GM18873 (cell line): ENCODE measurements at regions not wholly inside any gene's neighbourhood (a gene's known extent, or its start where the extent isn't known, plus 50 kb on each side); places are given as distances from the start of the nearest gene placed in this dataset.
"Not testable (repeated sequence)": the region's sequence is repeated elsewhere in the genome, so short reads cannot be mapped to it uniquely, and the experiment has no call there.

Experiments
- ATAC-seq: cut with Tn5 transposase; IDR thresholded peaks from one replicate; pipeline ENCODE4 v1.9.1; 2021; ENCODE audit warnings: mild to moderate bottlenecking, moderate library complexity, moderate number of reproducible peaks; ENCODE audit not compliant: unreplicated experiment, low FRiP score

DNA sequence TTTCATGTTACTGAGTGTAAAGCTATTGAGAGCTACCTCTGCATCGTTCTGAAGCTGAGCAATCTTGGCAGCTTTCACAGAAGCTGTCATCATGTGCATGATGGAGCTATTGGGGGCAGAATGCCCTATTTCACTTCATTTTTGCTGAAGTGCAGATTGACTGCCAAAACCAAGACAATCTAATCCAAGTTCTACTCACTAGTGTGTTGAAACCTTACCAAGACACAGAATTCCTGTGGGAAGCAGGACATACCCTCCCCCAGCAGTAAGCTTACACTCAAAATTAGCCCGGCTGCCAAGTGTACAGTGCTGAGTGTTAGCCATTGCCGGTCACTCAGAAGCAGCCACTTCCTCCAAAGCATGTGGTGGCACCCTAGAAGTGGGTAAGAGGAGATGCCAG lies 177.3 kb upstream of the TENT5A start:
- ATAC-seq: no peak

DNA sequence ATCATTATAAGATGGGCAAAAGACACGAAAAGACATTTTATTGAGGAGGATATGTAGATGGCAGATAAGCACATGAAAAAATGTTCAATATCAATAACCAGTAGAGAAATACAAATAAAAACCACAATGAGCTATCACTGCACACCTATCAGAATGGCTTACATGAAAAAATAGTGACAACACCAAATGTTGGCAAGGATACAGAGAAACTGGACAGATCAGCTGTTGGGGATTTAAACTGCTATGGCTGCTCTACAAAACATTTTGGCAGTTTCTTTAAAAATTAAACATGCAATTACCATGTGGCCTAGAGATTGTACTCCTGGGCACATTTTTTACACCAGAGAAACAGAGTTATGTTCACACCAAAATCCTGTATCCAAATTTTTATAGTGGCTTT lies 172.7 kb upstream of the TENT5A start:
- no peak for ATAC-seq

DNA sequence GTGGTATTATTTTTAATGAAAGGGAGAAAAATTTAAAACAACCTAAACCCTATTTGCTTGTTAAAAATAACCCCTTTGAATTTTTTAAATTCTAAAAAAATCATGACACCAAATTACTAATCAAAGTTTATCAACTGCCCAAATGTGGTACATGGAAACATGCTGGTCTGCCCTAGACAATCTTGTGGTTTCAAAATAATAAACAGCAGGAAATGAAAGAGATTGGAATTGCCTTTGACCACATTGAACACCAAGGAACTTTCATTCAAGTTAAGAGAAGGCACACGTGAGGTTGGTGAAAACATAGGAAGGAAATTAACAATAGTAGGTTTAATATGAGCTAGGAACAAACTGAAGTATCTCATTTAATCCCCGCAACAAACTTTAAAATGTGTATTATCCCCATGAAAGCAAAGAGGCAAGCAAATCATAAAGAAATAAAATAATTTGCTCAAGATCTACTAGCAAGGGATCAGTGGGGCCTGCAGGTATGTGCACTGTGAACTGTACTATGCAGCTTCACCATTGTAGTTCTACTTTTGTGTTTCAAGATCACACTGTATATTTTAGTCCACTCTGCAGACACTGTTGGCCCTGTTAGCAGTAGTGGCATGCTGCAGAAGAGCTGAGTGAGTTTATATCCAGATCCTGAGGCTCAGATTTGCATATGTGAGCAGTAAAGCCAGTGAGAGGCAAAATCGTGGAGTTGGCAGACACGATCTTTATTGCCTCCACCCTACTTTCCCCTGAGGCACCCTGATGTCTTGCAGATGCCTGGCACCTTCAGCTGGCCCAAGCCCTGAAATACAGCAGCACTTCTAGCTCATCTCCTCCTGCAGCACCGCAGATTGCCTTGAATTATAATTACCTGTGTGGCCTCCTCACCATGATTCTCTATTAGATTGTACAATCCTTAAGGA lies 157.8 kb upstream of the TENT5A start:
- no peak for ATAC-seq

DNA sequence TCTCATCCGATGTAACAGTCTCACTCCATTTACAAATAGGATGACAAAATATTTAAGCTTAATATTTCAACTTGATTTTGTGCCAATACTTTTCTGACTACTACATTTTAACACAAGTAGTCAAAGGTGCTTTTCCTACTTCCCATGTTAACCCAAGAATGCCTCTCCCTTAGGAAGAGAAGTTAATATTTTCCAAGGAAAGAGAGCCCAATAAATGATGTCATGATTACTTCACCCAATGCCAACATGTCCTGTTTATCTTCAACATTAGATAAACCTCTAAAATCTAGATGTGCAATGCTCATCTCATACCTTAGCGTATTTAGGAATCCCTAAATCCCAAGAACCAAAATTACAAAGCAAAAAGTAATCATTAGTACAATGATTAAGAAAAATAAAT lies 156.7 kb upstream of the TENT5A start:
- no peak for ATAC-seq

DNA sequence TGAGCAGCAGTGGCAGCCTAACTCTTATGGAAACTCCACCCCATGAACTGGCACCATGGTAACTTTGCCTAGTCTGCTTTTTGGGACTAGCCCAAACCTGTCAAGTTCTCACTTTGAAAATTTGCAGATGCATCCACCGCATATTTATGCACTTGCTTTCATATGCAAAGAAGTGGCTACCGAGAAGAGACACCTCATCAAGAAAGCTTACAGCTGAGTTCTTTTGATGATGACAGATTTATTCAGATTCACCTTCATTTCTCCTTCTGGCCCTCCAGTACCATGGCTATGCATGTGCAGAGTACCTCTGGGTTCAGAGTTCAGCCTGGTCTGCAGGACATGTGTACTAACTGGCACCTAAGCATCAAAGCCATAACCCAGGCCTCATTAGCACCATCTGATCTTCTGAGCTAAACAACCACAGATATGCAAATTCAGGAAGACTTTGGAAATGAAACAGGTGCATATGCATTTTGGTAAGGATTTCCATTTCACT lies 154.3 kb upstream of the TENT5A start:
- ATAC-seq: no peak

DNA sequence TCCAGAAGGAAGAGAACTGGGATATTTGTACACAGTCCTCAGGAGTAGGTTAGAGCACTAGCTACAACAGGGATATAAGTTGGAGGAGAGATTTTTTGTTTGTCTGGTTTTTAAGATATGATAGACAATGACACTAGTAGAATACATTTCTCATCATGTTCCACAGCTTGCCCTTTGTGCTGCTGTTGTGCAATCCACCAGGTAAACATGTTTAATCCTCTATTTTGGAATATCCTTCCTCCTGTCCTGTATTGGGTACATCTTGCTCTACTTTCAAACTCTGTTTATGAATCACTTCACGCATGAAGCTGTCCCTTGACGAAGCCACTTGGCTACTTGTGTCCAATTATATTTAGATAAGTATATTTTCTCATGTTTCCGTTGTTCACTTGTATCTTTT lies 153.6 kb upstream of the TENT5A start:
- ATAC-seq: no peak

DNA sequence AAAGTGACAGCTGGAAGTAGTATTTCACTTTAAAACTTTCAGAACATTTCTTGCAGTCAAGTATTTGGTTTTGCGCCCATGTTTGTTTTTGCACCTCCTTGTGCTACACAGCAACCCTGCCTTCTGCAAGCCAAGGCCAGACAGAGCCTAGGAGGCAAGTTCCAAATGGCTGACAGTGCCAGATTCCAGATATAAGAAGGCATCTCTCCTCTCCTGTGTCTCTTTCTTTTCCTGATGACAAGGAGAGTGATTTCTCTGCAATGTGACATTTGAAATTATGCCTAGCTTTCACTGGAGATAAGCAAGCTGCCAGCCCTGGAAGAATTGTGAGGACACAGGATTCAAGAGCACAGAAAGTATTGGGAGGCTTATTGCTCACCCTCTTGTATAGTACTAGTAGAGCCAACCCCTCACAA lies 149.1 kb upstream of the TENT5A start:
- ATAC-seq: no peak

DNA sequence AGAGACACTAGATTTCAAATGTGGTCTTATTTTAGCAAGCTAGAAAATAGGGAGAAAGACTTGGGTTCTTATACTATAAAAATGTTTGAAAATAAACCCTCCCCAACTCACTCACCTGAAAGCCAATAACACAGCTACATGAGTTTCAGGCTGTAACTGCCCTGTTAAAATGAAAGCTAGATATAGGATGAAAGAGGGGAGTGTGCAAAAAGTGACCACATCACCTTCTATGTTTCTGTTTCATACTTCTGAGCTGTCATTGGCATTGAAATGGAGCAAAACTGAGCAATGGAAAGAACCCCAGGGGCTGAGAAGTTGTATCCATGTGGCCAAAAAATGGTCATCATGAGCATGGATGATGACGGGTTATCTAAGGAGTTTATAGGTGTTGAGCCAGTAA lies 148.1 kb upstream of the TENT5A start:
- no peak for ATAC-seq

DNA sequence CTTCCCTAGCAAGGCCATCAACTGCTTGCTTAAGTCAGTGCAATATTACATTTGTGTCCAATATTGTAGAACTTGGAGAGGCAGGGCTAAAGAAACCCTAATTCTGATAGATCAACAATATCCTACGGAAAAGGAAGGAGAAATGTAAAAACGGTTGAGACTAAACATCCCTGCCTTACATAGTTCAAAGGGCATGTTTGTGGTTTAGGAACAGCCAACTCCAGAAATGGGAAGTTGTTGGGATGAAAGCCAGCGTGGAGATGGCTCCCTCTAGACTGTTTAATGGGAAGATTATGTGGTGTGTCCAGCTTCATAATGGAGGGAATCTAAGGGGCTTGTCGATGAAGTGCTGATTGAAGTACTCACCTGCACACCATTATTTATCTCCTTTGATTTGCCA lies 145.3 kb upstream of the TENT5A start:
- ATAC-seq: no peak

DNA sequence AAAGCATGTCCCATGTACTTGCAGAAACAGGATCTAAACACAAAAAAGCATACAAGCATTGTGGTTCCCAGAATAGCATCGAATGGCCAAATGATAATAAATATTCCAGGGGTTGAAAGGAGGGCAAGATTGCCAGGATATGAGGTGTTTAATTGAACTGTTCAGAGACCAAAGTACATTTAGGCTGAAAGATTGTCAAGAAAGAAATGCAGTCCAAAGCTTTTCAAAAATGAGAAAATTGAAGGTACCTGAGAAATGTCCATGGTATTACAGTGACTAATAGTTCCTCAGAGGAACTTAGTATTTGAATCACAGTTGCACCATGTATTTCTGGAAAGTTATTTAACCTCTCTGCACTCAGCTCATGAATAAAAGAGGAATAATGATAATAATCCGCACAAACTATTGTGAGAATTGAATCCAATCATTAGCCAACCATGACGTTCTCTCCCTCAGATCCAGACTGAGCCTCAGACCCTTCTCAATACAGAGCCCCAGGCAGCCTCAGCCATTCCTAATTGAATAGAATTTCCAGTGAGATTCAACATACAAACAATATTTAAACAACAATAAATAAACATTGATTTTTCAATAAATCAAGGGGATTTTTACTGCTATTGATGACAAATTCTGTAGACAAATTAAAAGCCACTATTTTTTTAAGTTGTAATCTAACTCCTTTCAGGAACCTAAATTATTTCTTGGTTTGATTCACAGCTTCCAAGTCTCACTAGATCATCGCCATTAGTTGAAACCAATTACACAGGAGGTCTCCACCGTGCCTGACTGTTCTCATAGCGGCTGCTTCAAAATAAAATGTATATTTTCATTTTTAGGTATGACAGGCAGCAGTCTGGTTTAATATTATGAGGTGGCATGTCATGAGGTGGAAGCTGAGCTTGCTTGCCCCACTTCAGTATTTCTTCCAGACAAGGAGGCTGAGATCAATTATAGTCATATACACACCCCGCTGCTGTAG lies 144.3 kb upstream of the TENT5A start:
- ATAC-seq: no peak

DNA sequence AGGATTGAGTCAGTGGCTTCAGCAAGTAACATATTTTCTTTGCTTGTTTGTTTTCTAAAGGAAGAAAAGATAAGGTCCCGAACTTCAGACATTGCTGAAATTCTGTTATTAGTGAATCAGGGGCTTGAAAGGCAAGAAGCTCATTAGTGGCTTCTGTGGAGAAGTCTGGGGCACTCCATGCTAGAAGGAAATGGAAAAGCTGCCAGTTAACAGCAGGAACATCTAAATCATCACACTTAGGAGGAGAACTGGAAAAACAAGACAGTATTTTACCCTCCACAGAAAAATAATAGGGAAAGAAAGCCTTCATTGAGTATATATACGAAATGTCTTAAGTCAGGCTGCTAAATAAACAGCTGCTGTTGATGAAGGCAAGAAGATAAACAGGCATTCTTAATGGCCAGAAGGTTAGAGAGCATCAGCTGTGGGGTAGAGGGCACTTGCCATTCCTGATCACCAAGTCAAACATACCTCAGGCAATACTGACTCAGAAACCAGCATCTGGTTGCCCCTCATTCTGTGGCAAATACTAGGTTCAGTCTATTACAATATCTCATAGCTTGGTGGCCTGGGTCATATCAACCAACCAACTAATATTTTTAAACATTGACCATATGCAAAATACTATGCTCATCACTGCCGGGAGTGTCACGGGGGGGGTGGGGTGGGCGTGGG lies 143.2 kb upstream of the TENT5A start:
- no peak for ATAC-seq

DNA sequence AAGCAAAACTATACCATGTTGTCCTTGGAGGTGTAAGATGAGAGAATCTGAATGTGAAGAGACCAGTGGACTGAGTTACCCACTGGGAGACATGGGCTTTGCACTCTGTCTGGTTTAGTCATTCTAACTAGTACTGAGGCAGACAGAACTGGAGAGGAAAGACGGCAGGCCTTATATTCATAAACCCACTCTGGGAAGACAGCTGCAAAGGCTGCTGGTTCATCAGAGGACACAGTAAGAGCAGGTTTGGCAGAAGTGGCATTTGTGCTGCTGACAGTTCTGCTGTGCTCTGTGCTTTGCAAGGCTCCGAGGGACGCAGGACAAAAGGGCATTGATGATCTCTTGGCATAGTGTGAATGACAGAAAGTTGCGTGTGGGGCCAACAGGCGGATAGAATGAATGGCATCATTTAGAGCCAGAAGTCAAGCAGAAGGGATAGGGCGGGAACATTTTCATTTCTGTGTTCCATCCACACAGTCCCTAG lies 142.3 kb upstream of the TENT5A start:
- no peak for ATAC-seq

DNA sequence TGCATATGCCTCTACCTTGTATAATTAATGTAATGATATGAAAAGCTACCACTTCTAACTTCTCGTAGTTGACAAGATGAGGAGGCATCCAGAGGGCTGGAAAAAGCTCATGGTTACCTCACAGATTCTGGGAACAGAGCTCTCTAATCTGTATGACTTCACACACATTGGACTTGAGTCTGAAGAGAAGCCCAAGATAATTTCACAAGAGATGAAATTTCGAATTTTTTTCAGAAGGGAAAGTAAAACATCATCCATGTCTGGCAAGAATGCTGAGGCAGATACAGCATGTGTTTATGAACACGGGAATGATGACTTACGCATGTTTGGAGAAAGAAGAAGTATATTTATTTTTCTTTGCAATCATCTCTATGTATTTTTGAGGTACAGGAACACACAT lies 141.8 kb upstream of the TENT5A start:
- ATAC-seq: no peak

DNA sequence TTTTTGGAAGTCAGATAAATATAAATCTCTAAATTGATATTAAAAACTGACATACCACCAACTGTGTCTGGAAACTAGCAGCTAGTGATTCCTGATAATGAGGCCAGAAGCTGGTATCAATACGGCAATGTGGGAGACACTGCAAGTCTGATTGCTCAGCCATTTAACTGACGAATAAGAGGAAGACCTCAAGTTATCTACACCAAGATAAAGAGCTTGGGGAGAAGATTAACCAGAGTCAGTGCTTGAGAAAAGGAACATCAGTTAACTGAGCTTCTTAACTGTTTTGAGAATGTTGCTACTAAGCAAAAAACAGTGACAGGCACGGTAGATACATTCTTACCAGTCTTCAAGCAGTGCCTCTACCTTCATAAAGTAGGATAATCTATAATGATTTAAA lies 140.4 kb upstream of the TENT5A start:
- ATAC-seq: no peak

DNA sequence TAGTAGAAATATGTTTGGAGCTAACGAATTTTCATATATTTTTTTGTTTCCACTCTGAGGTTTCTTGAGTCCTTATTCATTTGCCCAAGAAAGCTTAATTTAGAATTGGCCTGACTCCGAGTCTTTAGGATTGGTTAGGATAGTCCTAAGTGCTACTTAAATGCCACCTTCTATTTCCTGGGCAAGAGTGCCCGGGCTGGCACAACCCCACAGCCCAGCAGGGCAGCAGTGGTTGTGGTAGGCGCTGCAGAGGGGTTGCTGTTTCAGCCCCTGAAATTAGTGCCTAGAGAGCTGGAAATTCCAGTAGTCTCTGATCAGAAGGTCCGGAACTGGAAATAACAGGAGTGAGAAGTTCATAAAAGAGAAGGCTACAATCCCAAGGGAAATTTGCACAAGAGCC lies 139.4 kb upstream of the TENT5A start:
- no peak for ATAC-seq

DNA sequence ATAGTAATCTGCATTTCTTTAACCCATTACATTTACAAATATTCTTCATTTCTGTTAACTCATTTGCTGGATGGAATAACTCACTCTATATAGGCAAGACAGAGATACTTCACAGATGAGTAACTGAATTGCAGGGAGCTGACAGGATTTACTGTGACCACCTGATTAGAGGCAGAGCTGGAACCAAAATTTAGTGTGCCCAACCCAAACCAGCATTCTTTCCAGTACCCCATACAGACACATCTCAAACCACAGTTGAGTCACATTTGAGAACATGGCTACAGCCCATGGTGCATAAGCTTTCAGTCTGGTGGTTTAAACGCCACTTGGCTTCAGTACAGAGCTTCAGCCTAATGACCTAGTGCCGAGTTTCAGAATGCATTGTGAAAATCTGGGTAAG lies 138.4 kb upstream of the TENT5A start:
- ATAC-seq: no peak

DNA sequence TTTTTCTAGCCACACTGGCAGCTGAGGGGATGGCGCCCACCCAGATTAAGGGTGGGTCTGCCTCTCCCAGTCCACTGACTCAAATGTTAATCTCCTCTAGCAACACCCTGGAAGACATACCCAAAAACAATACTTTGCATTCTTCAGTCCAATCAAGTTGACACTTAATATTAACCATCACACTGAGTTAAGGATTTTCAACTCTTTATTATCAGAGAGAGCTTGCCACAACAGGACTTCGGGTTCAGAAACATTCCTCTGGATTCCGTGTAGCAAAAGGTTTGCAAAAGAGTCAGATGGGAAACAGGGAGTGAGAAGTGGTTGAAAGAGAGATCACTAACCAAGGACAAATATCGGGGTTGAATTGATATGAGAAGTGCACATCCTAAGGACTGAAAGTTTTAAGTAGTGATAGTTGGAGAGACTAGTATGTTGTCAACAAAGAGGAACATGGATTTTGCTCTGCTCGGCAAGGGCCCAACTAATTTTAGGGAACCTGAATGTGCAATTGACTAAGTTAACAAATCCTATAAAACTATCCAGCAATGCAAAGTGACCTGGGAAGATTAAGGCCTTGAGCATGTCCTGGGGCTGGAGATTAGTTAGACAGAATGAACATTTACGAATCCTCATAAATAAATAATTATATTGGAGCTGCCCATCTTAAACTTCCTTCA lies 137.0 kb upstream of the TENT5A start:
- no peak for ATAC-seq

DNA sequence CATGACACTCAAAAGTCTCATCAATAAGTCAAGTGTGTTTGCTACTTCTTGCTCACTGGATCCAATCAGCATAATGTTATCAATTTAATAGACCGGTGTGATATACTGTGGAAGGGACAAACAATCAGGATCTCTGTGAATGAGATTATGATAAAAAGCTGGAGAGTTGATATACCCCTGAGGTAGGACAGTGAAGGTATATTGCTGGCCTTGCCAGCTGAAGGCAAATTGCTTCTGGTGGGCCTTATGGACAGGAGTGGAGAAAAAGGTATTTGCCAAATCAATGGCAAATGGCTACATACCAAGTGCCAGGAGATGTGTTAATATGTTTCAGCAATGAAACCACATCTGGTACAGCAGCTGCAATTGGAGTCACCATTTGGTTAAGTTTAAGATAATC lies 134.4 kb upstream of the TENT5A start:
- not testable (repeated sequence) for ATAC-seq

DNA sequence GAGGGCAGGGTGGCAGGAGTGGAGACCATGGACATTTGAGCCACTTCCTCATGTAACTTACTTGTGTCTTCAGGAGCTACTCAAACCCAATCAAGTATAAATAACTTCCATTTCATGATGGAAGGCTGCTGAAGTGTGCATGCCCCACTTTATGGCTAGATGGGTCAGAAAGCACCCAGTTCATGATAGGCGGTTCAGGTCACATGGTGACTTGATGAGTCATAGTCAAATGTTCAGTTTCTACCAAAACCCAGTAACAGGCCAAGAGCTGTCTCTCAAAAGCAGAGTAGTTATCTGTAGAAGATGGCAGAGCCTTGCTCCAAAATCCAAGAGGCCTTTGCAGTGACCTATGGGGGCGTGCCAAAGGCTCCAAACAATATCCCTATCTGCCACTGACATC lies 133.7 kb upstream of the TENT5A start:
- no peak for ATAC-seq

DNA sequence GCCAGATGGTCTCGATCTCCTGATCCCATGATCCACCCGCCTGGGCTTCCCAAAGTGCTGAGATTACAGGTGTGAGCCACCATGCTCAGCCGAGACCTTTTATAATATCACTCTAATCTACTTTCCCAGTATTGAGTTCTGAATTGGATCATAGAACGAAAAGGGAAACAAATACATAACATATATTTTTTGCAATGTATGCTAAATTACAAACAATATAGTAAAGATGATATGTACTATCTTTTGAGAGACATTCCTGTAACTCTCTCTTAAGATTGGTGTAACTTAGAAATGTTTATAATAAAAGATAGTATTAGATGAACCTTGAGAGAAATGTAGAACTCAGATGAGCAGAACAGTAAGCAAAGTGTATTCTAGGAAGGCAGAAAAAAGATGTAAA lies 129.2 kb upstream of the TENT5A start:
- no peak for ATAC-seq
